GM19025 (cell line): ENCODE measurements at regions not wholly inside any gene's neighbourhood (a gene's known extent, or its start where the extent isn't known, plus 50 kb on each side); places are given as distances from the start of the nearest gene placed in this dataset.
"Not testable (repeated sequence)": the region's sequence is repeated elsewhere in the genome, so short reads cannot be mapped to it uniquely, and the experiment has no call there.

ENCODE experiments used
- ATAC-seq: cut with Tn5 transposase; IDR thresholded peaks from one replicate; pipeline ENCODE4 v1.9.1; 2021; ENCODE audit warnings: mild to moderate bottlenecking, low read depth, moderate library complexity; ENCODE audit not compliant: unreplicated experiment

- not testable (repeated sequence) for ATAC-seq
Observed at GRCh38 chr2:113386780-113387433, 50.6 kb upstream of the ZNG1B start.

DNA sequence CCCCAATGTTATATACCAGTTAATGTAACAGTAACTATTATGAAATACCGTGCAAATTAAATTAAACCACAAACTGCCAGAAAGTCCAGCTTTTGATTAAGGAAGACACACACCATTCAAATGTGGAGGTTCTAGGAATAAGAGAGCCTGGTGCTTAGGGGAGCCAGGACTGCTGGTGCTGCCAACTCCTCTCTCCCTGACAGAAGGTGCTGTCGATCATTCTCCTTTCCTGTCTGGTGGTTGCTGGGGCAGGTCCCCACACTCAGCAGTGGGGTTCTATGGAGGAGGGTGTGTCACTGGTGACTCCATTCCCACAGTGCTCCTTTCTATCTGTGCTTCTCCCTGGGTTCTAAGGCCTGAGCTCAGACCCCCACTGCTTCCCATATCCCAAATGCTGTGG is 57.9 kb upstream of the ZNG1B start:
- ATAC-seq: not testable (repeated sequence)

DNA sequence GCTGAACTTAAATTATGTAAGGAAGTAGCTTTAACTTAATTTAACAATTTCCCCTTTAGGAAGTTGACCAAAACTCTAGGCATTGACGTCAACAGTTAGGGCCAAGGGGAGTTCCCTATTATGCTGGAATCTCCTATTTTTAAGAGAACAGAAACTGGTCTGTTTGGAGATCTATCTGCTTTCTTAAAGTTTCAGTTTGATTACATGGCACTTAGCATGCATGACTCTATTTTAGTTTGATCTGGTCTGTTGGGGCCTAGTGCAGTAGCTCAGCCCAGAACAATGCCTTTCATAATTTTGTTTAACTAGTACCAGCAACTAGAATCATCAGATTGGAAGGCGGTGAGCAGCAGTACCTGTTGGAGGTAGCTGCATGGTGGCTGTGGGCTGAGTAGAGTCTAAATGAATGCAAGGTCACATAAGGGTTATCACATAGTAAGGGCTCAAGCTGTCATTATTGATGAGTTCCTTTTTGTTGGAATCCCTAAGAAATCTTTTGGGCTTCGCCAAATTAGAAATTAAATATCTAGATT is 60.5 kb upstream of the ZNG1B start:
- ATAC-seq: peak; percentile 64

DNA sequence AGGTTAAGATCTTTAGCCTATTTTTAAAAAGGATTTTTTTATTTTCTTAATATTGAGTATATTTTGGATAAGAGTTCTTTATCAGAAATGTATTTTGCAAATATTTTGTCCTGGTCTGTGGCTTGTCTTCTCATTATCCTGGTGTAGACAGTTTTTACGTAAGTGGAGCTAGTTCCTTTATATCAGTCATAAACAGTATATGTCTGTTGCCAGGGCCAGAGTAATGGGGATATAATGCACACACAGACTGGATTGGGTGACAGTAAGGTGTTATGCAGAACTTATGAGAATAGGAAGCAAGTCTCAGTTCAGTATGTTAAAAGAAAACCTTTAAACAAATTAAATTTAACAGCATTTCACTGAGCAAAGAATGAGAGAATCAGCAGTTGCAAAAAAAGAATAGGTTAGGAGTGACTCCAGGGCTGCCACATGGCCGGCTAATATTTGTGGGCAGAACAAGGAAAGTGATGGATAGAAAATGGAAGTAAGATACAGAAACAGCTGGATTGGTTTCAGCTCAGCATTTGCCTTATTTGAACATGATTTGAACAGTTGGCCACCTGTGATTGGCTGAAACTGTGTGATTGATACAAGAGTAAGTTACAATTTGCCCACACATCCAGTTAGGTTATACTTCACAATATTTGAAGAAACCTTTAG is 61.1 kb upstream of the ZNG1B start:
- ATAC-seq: peak; percentile 28

GRCh38 chr2:113374857-113375256 is 62.6 kb upstream of the ZNG1B start:
- ATAC-seq: not testable (repeated sequence)

DNA sequence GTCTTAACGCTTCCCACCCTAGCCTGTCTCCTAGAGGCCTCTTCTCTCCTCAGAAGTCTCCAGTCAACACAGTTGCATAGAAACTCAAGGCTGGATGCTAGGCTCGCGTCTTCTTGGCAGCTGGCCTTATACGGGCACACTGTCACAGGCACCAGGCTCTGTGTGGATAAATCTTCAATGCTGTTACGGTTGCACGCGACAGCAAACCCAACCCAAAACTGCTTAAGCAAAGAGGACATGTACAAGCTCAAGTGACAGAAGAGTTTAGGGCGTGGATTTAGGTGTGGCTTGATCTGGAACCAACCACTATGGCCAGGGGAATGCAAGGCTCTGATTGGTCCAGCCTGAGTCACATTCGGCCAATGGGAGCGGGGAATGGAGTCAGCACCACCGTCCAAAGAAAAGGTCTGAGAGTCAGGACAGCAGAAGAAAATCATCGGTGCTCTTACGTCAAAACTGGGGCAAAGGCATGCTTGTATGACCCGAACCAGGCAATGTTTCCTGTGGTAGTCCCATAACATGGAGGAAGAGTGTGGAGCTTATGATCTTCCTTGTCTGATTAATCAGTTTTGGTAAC is 65.1 kb upstream of the ZNG1B start:
- not testable (repeated sequence) for ATAC-seq

DNA sequence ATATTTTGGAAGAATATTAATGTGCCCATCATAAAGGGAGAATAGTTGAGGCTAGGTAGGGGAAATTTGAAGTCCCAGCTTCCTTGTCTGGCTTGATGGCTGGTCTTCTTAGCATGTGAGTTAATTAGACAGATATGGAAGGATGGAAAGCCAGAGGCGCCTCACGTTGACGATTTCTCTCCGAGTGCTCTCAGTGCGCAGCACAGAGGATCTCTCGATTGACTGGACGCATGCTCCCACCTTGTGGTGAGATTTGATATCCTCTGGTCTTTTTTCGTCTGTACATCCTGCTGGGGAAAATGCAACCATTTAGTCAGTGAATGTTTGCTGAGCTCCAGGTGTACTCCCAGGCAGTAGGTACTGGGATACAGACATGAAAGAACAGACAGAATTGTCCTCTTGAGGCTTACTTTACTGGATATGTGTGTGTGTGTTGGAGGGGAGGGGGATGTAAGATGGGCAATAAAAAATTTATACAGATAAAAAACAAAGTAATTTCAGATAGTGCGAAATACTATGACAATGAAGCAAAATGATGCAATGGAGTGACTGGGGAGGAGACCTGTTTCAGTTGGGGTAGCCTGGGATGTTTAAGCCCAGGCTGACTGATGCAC is 66.9 kb upstream of the ZNG1B start:
- no peak for ATAC-seq

DNA sequence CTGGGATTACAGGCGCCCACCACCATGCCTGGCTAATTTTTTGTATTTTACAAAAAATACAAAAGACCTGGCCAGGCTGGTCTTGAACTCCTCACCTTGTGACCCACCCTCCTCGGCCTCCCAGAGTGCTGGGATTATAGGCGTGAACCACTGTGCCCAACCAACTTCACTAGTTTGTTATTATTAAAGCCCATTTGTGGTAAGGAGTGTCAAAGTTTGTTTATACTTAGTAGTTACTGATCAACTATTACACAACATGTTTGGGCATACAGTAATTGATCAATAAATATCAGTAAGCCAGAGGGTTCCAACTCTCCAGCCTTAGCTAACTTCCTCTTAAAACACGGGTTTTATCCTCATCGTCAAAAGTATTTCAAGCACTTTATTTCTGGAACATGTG is 67.5 kb upstream of the ZNG1B start:
- no peak for ATAC-seq

DNA sequence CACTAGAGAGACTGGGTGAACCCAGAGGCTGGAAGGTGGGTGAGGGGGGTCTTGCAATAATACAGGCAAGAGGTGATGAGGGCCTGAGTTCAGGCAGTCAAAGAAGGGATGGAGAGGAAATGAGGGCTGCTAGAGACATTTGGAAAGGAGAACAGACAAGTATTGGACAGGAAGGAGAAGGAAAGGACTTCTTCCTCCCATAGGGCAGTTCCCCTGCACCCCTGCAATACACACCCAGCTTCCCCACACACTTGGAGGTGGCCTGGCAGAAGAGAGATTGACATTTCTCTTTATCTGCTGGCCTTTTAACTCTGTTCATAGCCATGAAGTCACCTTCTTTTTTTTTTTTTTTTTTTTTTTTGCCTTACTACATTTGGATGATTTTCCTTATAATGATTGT is 68.9 kb upstream of the ZNG1B start:
- ATAC-seq: not testable (repeated sequence)

DNA sequence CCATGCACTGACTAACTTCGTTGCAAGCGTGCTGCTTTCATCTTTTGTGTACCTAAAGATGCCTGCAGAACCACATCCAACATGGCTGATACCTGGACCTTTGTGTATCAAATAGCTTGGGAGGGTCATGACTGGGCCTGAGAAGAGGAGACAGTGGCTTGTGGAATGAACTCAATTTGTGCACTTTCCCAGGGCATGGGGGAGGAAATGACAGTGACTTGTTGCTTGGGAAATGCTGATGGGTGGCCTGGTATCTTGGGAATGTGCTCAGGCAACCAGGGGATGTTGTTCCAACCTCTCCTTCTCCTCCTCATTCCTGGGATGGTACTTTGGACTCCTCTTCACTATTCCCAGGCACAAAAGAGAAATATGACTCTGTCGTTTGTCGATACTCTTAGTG is 70.7 kb upstream of the ZNG1B start:
- not testable (repeated sequence) for ATAC-seq

DNA sequence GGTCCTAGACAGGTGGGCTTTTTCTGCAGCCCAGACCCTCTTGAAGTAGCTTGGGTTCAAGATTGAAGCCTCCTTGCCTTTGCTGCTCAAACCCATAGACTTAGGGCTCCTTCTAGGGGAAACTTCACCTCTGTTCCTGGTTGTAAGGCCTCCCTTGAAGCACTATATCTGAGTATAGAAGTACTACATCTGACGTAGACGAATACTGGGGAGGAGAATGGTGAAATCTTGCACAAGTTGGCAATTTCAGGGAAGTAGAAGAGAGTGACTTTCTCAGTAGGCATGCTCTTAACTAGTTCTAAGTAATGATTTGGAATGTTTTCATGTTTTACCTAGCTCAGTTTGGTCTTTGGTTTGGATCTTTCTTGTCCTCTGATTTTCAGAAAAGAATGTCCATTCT is 71.7 kb upstream of the ZNG1B start:
- ATAC-seq: not testable (repeated sequence)

DNA sequence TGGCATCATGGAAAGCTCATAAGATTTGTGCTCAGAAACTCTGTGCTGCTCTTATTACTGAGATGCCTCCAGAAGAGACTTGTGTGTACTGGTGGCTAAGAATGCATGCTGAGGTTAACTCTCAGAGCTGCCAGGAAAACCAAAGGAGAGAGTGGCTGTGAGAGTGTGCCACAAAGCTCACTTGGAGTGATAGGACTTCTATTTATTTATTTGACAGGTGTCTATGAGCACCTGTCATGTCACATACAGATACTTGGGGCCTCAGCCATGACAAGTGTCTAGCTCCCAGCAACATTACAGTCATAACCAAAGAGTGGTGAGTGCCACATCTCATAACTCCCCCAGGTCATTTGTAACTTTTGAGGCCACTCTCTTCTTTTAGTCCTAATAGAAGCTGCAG is 72.2 kb upstream of the ZNG1B start:
- ATAC-seq: not testable (repeated sequence)

DNA sequence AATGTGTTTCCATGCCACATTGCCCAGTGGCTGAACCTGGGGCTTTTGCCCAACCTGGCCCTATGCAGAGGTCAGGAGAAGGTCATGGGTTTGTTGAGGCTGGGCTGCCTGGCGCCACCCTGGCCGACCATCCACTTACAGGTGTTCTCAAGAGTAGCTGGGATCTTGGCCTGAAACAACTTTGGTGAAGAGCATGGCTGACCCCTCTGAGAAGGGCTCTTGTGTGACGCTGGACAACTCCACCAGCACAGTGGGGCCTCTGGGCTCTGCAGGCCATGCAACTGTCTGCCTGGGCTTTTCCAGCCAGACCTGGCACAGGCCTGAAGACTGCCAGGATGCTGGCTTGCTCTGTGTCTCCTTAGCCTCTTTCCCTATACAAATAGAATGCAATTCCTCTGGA is 76.4 kb upstream of the ZNG1B start:
- no peak for ATAC-seq

- no peak for ATAC-seq
Observed at GRCh38 chr2:113357071-113357470, 78.3 kb upstream of the PAX8 start.

DNA sequence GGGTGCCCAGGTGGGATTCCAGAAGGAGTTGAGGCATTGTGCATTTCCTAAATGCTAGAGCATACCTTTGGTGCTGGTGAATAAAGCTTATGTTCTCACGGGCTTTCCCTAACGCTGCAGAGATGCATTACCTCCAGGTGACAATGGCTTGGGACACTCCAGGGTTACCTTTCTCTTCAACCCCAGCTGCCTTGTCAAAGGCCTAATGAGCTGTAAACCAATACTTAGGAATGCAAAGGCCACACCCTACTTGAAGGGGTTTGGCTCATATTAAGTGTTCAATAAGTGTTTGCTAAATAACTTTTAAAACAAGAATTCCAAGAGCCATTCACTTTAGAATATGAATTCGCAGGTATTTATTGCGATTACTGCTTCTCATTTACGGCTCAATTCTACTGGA is 77.6 kb upstream of the PAX8 start:
- ATAC-seq: not testable (repeated sequence)

DNA sequence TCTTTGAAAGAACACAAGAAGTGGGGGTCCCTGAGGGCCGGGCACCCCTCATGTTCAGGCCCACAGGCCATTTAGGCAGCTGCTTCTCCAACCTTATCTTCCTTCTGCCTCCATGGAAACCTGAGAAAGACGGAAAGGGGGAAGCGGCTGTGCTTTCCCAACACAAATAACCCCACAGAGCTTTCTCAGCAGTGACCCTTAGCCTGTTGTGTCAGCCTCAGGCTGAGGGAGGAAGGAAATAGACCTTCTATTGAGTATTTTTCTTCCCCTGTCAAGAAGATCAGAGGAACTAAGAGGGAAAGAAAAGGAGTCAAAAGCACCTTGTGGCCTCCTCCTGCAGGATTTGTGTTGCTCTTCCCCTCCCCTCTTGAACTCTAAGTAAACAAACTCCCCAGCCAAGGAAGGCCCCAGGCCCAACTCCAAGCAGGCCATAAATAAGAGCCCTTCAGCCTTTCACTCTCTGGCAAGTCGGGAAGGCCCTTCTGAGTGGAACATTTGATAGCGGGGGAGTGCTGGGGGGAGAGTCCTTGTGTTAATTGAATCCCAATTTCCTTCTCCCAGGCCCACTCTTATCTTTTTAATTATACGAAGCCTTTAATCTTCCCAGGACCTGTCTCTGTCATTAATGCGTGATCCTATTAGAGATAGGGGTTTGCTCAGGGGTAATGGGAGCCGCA is 76.8 kb upstream of the PAX8 start:
- not testable (repeated sequence) for ATAC-seq

DNA sequence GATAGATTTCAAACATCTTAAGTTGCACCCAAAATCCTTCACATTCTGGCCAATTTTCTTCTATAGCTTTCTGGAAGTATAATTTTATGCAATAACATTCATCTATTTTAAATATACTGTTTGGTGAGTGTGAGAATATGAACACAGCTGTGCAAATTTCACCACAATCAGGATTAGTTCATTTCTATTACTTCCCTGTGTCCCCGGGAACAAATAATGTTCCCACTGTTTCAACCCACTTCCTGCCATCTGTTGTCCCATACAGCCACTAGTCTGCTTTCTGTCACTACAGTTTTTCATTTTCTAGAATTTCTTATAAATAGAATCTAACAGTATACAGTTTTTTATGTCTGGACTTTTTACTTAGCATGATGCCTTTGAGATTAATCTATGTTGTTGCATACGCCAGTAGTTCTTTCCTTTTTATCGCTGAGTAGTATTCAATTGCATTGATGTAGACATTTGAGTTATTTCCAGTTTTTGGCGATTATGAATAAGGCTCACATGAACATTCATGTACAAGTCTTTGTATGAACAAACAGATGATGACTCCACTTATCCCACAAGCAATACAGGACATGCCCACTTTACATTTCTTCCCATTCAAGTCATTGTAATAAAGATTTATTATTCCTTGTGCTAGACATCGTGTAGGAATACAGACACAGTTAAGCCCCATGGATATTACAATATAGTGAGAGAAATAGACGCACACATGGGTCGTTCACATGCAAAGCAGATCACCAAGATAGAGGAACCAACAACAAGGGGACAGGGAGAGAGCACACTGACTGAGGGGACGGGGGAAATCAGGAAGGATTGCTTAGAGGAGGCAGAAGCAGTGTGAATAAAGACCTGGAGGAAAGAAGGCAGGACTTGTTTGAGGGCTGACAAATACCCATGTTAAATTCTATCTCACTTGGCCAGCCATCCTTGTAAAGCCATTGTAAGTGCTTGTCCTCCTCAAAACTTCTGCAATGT is 72.9 kb upstream of the PAX8 start:
- no peak for ATAC-seq

DNA sequence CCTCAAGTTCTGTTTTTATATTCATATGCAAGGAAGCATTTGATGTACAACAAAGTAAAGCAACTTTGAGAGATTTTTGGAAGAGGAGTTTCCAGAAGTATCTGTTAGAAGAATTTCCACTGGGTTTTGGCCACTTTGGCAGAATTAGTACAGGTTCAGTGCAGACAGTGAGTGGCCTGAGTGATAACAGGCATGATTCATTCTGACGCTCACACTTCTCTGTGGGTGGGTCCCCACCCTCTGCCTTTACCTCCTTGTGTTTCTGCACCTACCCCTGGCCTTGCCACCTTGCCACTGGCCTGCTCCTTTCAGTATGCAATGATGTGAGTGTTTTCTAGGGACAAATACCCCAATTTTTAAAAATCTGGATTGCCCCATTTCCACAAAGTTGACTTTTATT is 65.1 kb upstream of the PAX8 start:
- not testable (repeated sequence) for ATAC-seq

- no peak for ATAC-seq
Observed at GRCh38 chr2:113342650-113343049, 63.9 kb upstream of the PAX8 start.

GRCh38 chr2:113341870-113342253 is 63.1 kb upstream of the PAX8 start:
- ATAC-seq: not testable (repeated sequence)
